GM23338 (cell line): ENCODE measurements at regions not wholly inside any gene's neighbourhood (a gene's known extent, or its start where the extent isn't known, plus 50 kb on each side); places are given as distances from the start of the nearest gene placed in this dataset.

ENCODE experiments used
- ATAC-seq: fragments of 200-7000 bp; cut with Tn5 transposase; 3 replicates; pipeline ENCODE4 v1.9.1; 2020
- DNase-seq: peaks from one replicate; pipeline ENCODE4 v3.0.0-alpha.2; 2015; ENCODE audit warnings: low spot score
- H2AFZ ChIP-seq: fragments of 200-600 bp; sonication (generic); 2 replicates; pipeline ENCODE4 v1.8.0; 2016; ENCODE audit warnings: antibody characterized with exemption, mild to moderate bottlenecking, moderate library complexity
- H3F3A ChIP-seq: fragments of 200-600 bp; sonication (generic); replicated peaks from 2 replicates; pipeline ENCODE4 v1.8.0; 2017; ENCODE audit warnings: antibody characterized with exemption, mixed run types, low read depth
- H3K27ac ChIP-seq: fragments of 200-600 bp; sonication (generic); 2 replicates; pipeline ENCODE4 v1.6.1; 2016; ENCODE audit warnings: low read depth
- H3K27me3 ChIP-seq: fragments of 200-600 bp; sonication (generic); 2 replicates; pipeline ENCODE4 v1.8.0; 2016; ENCODE audit warnings: mild to moderate bottlenecking, mixed run types, moderate library complexity; ENCODE audit not compliant: insufficient read depth
- H3K36me3 ChIP-seq: fragments of 200-600 bp; sonication (generic); 2 replicates; pipeline ENCODE4 v1.8.0; 2016; ENCODE audit warnings: mild to moderate bottlenecking; ENCODE audit not compliant: insufficient read depth
- H3K4me1 ChIP-seq: fragments of 200-600 bp; sonication (generic); 2 replicates; pipeline ENCODE4 v1.8.0; 2016; ENCODE audit warnings: mild to moderate bottlenecking, moderate library complexity; ENCODE audit not compliant: insufficient read depth
- H3K4me2 ChIP-seq: fragments of 200-600 bp; sonication (generic); 2 replicates; pipeline ENCODE4 v1.7.1; 2017; ENCODE audit warnings: mixed run types
- H3K4me3 ChIP-seq: fragments of 200-600 bp; sonication (generic); 2 replicates; pipeline ENCODE4 v1.6.1; 2016; ENCODE audit warnings: mixed run types
- H3K79me2 ChIP-seq: fragments of 200-600 bp; sonication (generic); replicated peaks from 2 replicates; pipeline ENCODE4 v1.8.0; 2017; ENCODE audit warnings: mild to moderate bottlenecking; ENCODE audit not compliant: insufficient read depth
- H3K9me2 ChIP-seq: fragments of 200-600 bp; sonication (generic); 2 replicates; pipeline ENCODE4 v1.8.0; 2017; ENCODE audit not compliant: insufficient read depth
- H4K20me1 ChIP-seq: fragments of 200-600 bp; sonication (generic); replicated peaks from 2 replicates; pipeline ENCODE4 v1.8.0; 2017; ENCODE audit warnings: mild to moderate bottlenecking; ENCODE audit not compliant: insufficient read depth
- H3K27ac Mint-ChIP-seq: 2 replicates; pipeline ENCODE4 v1.8.0; 2020; ENCODE audit warnings: inconsistent platforms, mild to moderate bottlenecking, moderate library complexity, mixed read lengths
- H3K27me3 Mint-ChIP-seq: 3 replicates; pipeline ENCODE4 v1.8.0; 2022; ENCODE audit warnings: low read depth, mild to moderate bottlenecking, moderate library complexity, mixed read lengths, inconsistent platforms; ENCODE audit not compliant: insufficient read depth, poor library complexity
- H3K36me3 Mint-ChIP-seq: 3 replicates; pipeline ENCODE4 v1.8.0; 2021; ENCODE audit warnings: low read depth, mild to moderate bottlenecking, inconsistent platforms, moderate library complexity, mixed read lengths
- H3K4me1 Mint-ChIP-seq: 3 replicates; pipeline ENCODE4 v1.8.0; 2020; ENCODE audit warnings: mild to moderate bottlenecking, inconsistent platforms, mixed read lengths
- H3K4me3 Mint-ChIP-seq: 3 replicates; pipeline ENCODE4 v1.8.0; 2021; ENCODE audit warnings: moderate library complexity, mild to moderate bottlenecking, inconsistent platforms, mixed read lengths
- H3K9me3 Mint-ChIP-seq: 3 replicates; pipeline ENCODE4 v1.8.0; 2020; ENCODE audit warnings: moderate library complexity, mild to moderate bottlenecking, inconsistent platforms, mixed read lengths
- ETS1 ChIP-seq: IDR thresholded peaks from 2 replicates; pipeline ENCODE4 v1.6.1; 2016; ENCODE audit warnings: antibody characterized with exemption
- EZH2 ChIP-seq: fragments of 200-600 bp; sonication (generic); IDR thresholded peaks from one replicate; pipeline ENCODE4 v1.8.0; 2017; ENCODE audit warnings: antibody characterized with exemption, mild to moderate bottlenecking, low read depth; ENCODE audit not compliant: unreplicated experiment
- EZH2phosphoT487 ChIP-seq: fragments of 200-600 bp; sonication (generic); IDR thresholded peaks from one replicate; pipeline ENCODE4 v1.8.1; 2018; ENCODE audit warnings: antibody characterized with exemption; ENCODE audit not compliant: unreplicated experiment
- POLR2AphosphoS5 ChIP-seq: IDR thresholded peaks from 2 replicates; pipeline ENCODE4 v1.6.1; 2016; ENCODE audit warnings: antibody characterized with exemption, low read depth
- ZNF114 ChIP-seq: fragments of 250-450 bp; sonication (Bioruptor Pico); IDR thresholded peaks from 2 replicates; pipeline ENCODE4 v1.5.0; 2020; ENCODE audit warnings: mild to moderate bottlenecking, moderate library complexity
- ZNF331 ChIP-seq: fragments of 250-450 bp; sonication (Bioruptor Pico); IDR thresholded peaks from 2 replicates; pipeline ENCODE4 v1.5.0; 2020; ENCODE audit warnings: low read depth, mild to moderate bottlenecking, moderate library complexity
- TF ChIP-seq, protein P1 (sequence below), 2 experiments: fragments of 200-600 bp in 1 of 2; sonication (generic) in 1 of 2; conservative IDR thresholded peaks; 2 replicates each; pipeline versions ENCODE4 v1.5.1 to v1.6.1; 2016 to 2017; ENCODE audit warnings: antibody characterized with exemption in 2 of 2, low read depth in 2 of 2, mild to moderate bottlenecking in 2 of 2, moderate library complexity in 1 of 2
- TF ChIP-seq, protein P2 (sequence below): IDR thresholded peaks from one replicate; pipeline ENCODE4 v1.6.1; 2018; ENCODE audit warnings: antibody characterized with exemption; ENCODE audit not compliant: unreplicated experiment

- no peak for TF ChIP-seq EZH2phosphoT487
- TF ChIP-seq, protein P1, sequence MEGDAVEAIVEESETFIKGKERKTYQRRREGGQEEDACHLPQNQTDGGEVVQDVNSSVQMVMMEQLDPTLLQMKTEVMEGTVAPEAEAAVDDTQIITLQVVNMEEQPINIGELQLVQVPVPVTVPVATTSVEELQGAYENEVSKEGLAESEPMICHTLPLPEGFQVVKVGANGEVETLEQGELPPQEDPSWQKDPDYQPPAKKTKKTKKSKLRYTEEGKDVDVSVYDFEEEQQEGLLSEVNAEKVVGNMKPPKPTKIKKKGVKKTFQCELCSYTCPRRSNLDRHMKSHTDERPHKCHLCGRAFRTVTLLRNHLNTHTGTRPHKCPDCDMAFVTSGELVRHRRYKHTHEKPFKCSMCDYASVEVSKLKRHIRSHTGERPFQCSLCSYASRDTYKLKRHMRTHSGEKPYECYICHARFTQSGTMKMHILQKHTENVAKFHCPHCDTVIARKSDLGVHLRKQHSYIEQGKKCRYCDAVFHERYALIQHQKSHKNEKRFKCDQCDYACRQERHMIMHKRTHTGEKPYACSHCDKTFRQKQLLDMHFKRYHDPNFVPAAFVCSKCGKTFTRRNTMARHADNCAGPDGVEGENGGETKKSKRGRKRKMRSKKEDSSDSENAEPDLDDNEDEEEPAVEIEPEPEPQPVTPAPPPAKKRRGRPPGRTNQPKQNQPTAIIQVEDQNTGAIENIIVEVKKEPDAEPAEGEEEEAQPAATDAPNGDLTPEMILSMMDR (conservative IDR thresholded peaks at IDR 0.05; ENCODE audit: low read depth in 2 of 2): no peak
- no peak for TF ChIP-seq ZNF114 (CRISPR knock-in tag)
- TF ChIP-seq EZH2: no peak
- no peak for TF ChIP-seq POLR2AphosphoS5
- TF ChIP-seq ZNF331 (CRISPR knock-in tag): no peak
Measured at GRCh38 chr12:30508205-30508967, 187.3 kb downstream of the IPO8 start (continued).

DNA sequence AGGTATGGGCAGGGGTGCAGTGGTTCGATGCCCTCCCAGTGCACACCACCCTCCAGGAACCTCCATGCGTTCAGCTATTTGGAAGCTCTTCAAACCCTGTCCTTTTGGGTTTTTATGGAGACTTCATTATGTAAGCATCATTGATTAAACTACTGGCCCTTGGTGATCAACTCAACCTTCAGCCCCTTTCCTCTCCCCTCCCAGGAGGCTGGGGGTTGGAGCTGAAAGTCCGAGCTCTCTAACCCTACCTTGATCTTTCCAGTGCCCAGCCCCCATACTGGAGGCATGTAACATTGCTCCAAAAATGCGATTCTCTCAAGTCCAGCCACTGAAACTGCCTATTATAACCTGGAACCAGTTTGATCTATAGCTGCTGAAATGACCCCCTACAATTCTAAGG, 188.1 kb downstream of the IPO8 start:
- H3K9me3 Mint-ChIP-seq: no peaks in the 10 kb centered on the region
- no peak overlapping the region for H3K4me2 ChIP-seq
- H3K4me3 ChIP-seq: no peak overlapping the region
- no peak for DNase-seq
- H2AFZ ChIP-seq: no peak overlapping the region
- H3K79me2 ChIP-seq: no peaks in the 10 kb centered on the region
- H3K27ac Mint-ChIP-seq: no peak overlapping the region
- no peak overlapping the region for H3K4me3 Mint-ChIP-seq
- no peaks in the 10 kb centered on the region for H3K36me3 Mint-ChIP-seq
- ATAC-seq: no peak
- peaks cover 2% of the 10 kb centered on the region for H3K27me3 Mint-ChIP-seq
- H3K4me1 Mint-ChIP-seq: no peaks in the 10 kb centered on the region
- H3K36me3 ChIP-seq: no peaks in the 10 kb centered on the region
- H3K9me2 ChIP-seq: no peaks in the 10 kb centered on the region
- H3F3A ChIP-seq: no peaks in the 10 kb centered on the region
- H4K20me1 ChIP-seq: no peaks in the 10 kb centered on the region
- H3K27me3 ChIP-seq: no peaks in the 10 kb centered on the region
- no peak for TF ChIP-seq EZH2
- H3K4me1 ChIP-seq: no peaks in the 10 kb centered on the region
- no peak overlapping the region for H3K27ac ChIP-seq

GRCh38 chr12:30506411-30506810, 189.3 kb downstream of the IPO8 start:
- Mint-ChIP-seq H3K36me3 (no peaks in the 10 kb centered on the region), H3K27me3 (peaks cover 2% of the 10 kb centered on the region), H3K9me3 (no peaks in the 10 kb centered on the region), H3K4me3 (no peak overlapping the region), H3K4me1 (no peaks in the 10 kb centered on the region), H3K27ac (no peak overlapping the region)
- Histone ChIP-seq H2AFZ (no peak overlapping the region; the same call in 1 of the 2 replicates), H3K27me3 (no peaks in the 10 kb centered on the region), H3F3A (no peaks in the 10 kb centered on the region), H3K36me3 (no peaks in the 10 kb centered on the region), H3K27ac (no peak overlapping the region), H3K79me2 (no peaks in the 10 kb centered on the region), H3K9me2 (no peaks in the 10 kb centered on the region), H3K4me2 (no peak overlapping the region), H3K4me3 (no peak overlapping the region), H3K4me1 (no peaks in the 10 kb centered on the region), H4K20me1 (no peaks in the 10 kb centered on the region)
- DNase-seq (no peak), ATAC-seq (no peak)
- TF ChIP-seq ZNF114 (CRISPR knock-in tag): no peak
- TF ChIP-seq POLR2AphosphoS5: no peak
- TF ChIP-seq, protein P2, sequence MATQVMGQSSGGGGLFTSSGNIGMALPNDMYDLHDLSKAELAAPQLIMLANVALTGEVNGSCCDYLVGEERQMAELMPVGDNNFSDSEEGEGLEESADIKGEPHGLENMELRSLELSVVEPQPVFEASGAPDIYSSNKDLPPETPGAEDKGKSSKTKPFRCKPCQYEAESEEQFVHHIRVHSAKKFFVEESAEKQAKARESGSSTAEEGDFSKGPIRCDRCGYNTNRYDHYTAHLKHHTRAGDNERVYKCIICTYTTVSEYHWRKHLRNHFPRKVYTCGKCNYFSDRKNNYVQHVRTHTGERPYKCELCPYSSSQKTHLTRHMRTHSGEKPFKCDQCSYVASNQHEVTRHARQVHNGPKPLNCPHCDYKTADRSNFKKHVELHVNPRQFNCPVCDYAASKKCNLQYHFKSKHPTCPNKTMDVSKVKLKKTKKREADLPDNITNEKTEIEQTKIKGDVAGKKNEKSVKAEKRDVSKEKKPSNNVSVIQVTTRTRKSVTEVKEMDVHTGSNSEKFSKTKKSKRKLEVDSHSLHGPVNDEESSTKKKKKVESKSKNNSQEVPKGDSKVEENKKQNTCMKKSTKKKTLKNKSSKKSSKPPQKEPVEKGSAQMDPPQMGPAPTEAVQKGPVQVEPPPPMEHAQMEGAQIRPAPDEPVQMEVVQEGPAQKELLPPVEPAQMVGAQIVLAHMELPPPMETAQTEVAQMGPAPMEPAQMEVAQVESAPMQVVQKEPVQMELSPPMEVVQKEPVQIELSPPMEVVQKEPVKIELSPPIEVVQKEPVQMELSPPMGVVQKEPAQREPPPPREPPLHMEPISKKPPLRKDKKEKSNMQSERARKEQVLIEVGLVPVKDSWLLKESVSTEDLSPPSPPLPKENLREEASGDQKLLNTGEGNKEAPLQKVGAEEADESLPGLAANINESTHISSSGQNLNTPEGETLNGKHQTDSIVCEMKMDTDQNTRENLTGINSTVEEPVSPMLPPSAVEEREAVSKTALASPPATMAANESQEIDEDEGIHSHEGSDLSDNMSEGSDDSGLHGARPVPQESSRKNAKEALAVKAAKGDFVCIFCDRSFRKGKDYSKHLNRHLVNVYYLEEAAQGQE: no peak
- TF ChIP-seq ETS1: no peak
- TF ChIP-seq, protein P1 (conservative IDR thresholded peaks at IDR 0.05; ENCODE audit: low read depth in 2 of 2): no peak
